HG02870 (cell line): ENCODE measurements at regions not wholly inside any gene's neighbourhood (a gene's known extent, or its start where the extent isn't known, plus 50 kb on each side); places are given as distances from the start of the nearest gene placed in this dataset.
"Not testable (repeated sequence)": the region's sequence is repeated elsewhere in the genome, so short reads cannot be mapped to it uniquely, and the experiment has no call there.

Source experiments
- ATAC-seq: cut with Tn5 transposase; IDR thresholded peaks from one replicate; pipeline ENCODE4 v1.9.1; 2021; ENCODE audit warnings: mild to moderate bottlenecking, moderate library complexity; ENCODE audit not compliant: unreplicated experiment

- ATAC-seq: no peak
Measured at GRCh38 chr19:30097746-30098280, 155.8 kb downstream of the URI1 start.

- no peak for ATAC-seq
Measured at GRCh38 chr19:30102239-30102638, 160.2 kb downstream of the URI1 start.

- ATAC-seq: no peak
Measured at GRCh38 chr19:30102666-30103065, 160.6 kb downstream of the URI1 start.

- no peak for ATAC-seq
Measured at GRCh38 chr19:30103981-30104380, 161.9 kb downstream of the URI1 start.

- no peak for ATAC-seq
Measured at GRCh38 chr19:30105316-30105715, 163.3 kb downstream of the URI1 start.

GRCh38 chr19:30105727-30106126 lies 163.7 kb downstream of the URI1 start:
- peak; percentile 59 for ATAC-seq

- no peak for ATAC-seq
Measured at GRCh38 chr19:30106417-30107095, 164.5 kb downstream of the URI1 start.

- no peak for ATAC-seq
Measured at GRCh38 chr19:30107251-30107650, 165.2 kb downstream of the URI1 start.

GRCh38 chr19:30109565-30109964 lies 167.5 kb downstream of the URI1 start:
- ATAC-seq: no peak

GRCh38 chr19:30111021-30111855 lies 169.2 kb downstream of the URI1 start:
- no peak for ATAC-seq

- ATAC-seq: no peak
Measured at GRCh38 chr19:30112171-30112570, 170.1 kb downstream of the URI1 start.

- no peak for ATAC-seq
Measured at GRCh38 chr19:30112666-30113065, 170.6 kb downstream of the URI1 start.

GRCh38 chr19:30113186-30113585 lies 171.1 kb downstream of the URI1 start:
- no peak for ATAC-seq

- not testable (repeated sequence) for ATAC-seq
Measured at GRCh38 chr19:30114095-30114494, 172.1 kb downstream of the URI1 start.

- no peak for ATAC-seq
Measured at GRCh38 chr19:30115947-30116346, 173.9 kb downstream of the URI1 start.

- ATAC-seq: no peak
Measured at GRCh38 chr19:30116530-30116929, 174.5 kb downstream of the URI1 start.

GRCh38 chr19:30116984-30117555 lies 175.0 kb downstream of the URI1 start:
- no peak for ATAC-seq

GRCh38 chr19:30117636-30118145 lies 175.7 kb downstream of the URI1 start:
- ATAC-seq: no peak

GRCh38 chr19:30118221-30118620 lies 176.2 kb downstream of the URI1 start:
- no peak for ATAC-seq

GRCh38 chr19:30118760-30119159 lies 176.7 kb downstream of the URI1 start:
- no peak for ATAC-seq

- no peak for ATAC-seq
Measured at GRCh38 chr19:30119180-30119908, 177.3 kb downstream of the URI1 start.
